Choroid plexus epithelial cell (primary cell): ENCODE measurements at regions not wholly inside any gene's neighbourhood (a gene's known extent, or its start where the extent isn't known, plus 50 kb on each side); places are given as distances from the start of the nearest gene placed in this dataset.

Experiments used
- DNase-seq: peaks from one replicate; pipeline ENCODE4 v3.0.0-alpha.2; 2010; ENCODE audit warnings: low read depth
- H3K4me3 ChIP-seq: 2 replicates; pipeline ENCODE4 v1.5.1; 2011; ENCODE audit warnings: low read depth, mild to moderate bottlenecking, control low read depth, low read length, moderate library complexity
- CTCF ChIP-seq: conservative IDR thresholded peaks from 2 replicates; pipeline ENCODE4 v1.5.1; 2011; ENCODE audit warnings: low read depth, mild to moderate bottlenecking, control low read depth, inconsistent platforms, low read length, moderate library complexity

- no peak overlapping the region for H3K4me3 ChIP-seq
- DNase-seq, result no peak
- TF ChIP-seq CTCF, result no peak
These were observed 275.3 kb downstream of the GADD45G start for GRCh38 chr9:89880161-89880560.

GRCh38 chr9:89880721-89881120 is 275.9 kb downstream of the GADD45G start:
- no peak for DNase-seq
- no peak overlapping the region for H3K4me3 ChIP-seq
- TF ChIP-seq CTCF, result no peak

GRCh38 chr9:89881431-89881830 is 276.6 kb downstream of the GADD45G start:
- TF ChIP-seq CTCF, result no peak
- no peak for DNase-seq
- no peak overlapping the region for H3K4me3 ChIP-seq

GRCh38 chr9:89882930-89883361 is 278.1 kb downstream of the GADD45G start:
- H3K4me3 ChIP-seq, result no peak overlapping the region
- DNase-seq, result no peak
- no peak for TF ChIP-seq CTCF

- no peak overlapping the region for H3K4me3 ChIP-seq
- no peak for TF ChIP-seq CTCF
- DNase-seq, result no peak
These were observed 278.9 kb downstream of the GADD45G start for GRCh38 chr9:89883401-89884341.

GRCh38 chr9:89884356-89885083 is 279.7 kb downstream of the GADD45G start:
- H3K4me3 ChIP-seq, result no peak overlapping the region
- no peak for DNase-seq
- no peak for TF ChIP-seq CTCF

GRCh38 chr9:89885156-89885555 is 280.3 kb downstream of the GADD45G start:
- DNase-seq, result no peak
- TF ChIP-seq CTCF, result no peak
- H3K4me3 ChIP-seq, result no peak overlapping the region
